HL-60 (cell line): ENCODE measurements at regions not wholly inside any gene's neighbourhood (a gene's known extent, or its start where the extent isn't known, plus 50 kb on each side); places are given as distances from the start of the nearest gene placed in this dataset.

Experiments
- DNase-seq, 2 experiments: peaks; one replicate each; pipeline ENCODE4 v3.0.0-alpha.2; 2010 to 2020; ENCODE audit warnings: low read depth in 1 of 2, low spot score in 1 of 2
- H3K27ac ChIP-seq: fragments of 250-450 bp; sonication (Bioruptor Pico); replicated peaks from 2 replicates; pipeline ENCODE4 v1.5.1; 2020; ENCODE audit warnings: mild to moderate bottlenecking, moderate library complexity
- H3K27me3 ChIP-seq: fragments of 250-450 bp; sonication (Bioruptor Pico); 2 replicates; pipeline ENCODE4 v1.5.1; 2021; ENCODE audit warnings: mild to moderate bottlenecking, moderate library complexity; ENCODE audit not compliant: insufficient read depth, poor library complexity, severe bottlenecking
- H3K4me3 ChIP-seq: replicated peaks from 2 replicates; pipeline ENCODE4 v1.5.1; 2011; ENCODE audit warnings: mild to moderate bottlenecking, control low read depth, low read length; ENCODE audit not compliant: insufficient read depth
- GABPA ChIP-seq: IDR thresholded peaks from 2 replicates; pipeline ENCODE4 v1.6.1; 2012; ENCODE audit warnings: low read depth
- POLR2AphosphoS5 ChIP-seq: IDR thresholded peaks from 2 replicates; pipeline ENCODE4 v1.6.1; 2012; ENCODE audit warnings: low read depth
- SPI1 ChIP-seq: IDR thresholded peaks from 2 replicates; pipeline ENCODE4 v1.6.1; 2012; ENCODE audit warnings: low read depth, mild to moderate bottlenecking, borderline replicate concordance
- TF ChIP-seq, protein P1 (sequence below): IDR thresholded peaks from 2 replicates; pipeline ENCODE4 v1.6.1; 2012; ENCODE audit warnings: low read depth; ENCODE audit not compliant: insufficient replicate concordance
- TF ChIP-seq, protein P2 (sequence below): IDR thresholded peaks from one replicate; pipeline ENCODE4 v1.5.1; 2011; ENCODE audit warnings: low read length, control low read depth, inconsistent platforms; ENCODE audit not compliant: insufficient read depth

- Histone ChIP-seq H3K27me3 (no peaks in the 10 kb centered on the region), H3K27ac (no peak overlapping the region), H3K4me3 (no peak overlapping the region)
- TF ChIP-seq SPI1 (no peak), GABPA (no peak), POLR2AphosphoS5 (no peak)
- TF ChIP-seq, protein P1, sequence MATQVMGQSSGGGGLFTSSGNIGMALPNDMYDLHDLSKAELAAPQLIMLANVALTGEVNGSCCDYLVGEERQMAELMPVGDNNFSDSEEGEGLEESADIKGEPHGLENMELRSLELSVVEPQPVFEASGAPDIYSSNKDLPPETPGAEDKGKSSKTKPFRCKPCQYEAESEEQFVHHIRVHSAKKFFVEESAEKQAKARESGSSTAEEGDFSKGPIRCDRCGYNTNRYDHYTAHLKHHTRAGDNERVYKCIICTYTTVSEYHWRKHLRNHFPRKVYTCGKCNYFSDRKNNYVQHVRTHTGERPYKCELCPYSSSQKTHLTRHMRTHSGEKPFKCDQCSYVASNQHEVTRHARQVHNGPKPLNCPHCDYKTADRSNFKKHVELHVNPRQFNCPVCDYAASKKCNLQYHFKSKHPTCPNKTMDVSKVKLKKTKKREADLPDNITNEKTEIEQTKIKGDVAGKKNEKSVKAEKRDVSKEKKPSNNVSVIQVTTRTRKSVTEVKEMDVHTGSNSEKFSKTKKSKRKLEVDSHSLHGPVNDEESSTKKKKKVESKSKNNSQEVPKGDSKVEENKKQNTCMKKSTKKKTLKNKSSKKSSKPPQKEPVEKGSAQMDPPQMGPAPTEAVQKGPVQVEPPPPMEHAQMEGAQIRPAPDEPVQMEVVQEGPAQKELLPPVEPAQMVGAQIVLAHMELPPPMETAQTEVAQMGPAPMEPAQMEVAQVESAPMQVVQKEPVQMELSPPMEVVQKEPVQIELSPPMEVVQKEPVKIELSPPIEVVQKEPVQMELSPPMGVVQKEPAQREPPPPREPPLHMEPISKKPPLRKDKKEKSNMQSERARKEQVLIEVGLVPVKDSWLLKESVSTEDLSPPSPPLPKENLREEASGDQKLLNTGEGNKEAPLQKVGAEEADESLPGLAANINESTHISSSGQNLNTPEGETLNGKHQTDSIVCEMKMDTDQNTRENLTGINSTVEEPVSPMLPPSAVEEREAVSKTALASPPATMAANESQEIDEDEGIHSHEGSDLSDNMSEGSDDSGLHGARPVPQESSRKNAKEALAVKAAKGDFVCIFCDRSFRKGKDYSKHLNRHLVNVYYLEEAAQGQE = no peak
- TF ChIP-seq, protein P2, sequence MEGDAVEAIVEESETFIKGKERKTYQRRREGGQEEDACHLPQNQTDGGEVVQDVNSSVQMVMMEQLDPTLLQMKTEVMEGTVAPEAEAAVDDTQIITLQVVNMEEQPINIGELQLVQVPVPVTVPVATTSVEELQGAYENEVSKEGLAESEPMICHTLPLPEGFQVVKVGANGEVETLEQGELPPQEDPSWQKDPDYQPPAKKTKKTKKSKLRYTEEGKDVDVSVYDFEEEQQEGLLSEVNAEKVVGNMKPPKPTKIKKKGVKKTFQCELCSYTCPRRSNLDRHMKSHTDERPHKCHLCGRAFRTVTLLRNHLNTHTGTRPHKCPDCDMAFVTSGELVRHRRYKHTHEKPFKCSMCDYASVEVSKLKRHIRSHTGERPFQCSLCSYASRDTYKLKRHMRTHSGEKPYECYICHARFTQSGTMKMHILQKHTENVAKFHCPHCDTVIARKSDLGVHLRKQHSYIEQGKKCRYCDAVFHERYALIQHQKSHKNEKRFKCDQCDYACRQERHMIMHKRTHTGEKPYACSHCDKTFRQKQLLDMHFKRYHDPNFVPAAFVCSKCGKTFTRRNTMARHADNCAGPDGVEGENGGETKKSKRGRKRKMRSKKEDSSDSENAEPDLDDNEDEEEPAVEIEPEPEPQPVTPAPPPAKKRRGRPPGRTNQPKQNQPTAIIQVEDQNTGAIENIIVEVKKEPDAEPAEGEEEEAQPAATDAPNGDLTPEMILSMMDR = no peak
- no peak for DNase-seq
These were observed 601.7 kb upstream of the VSTM2A start for GRCh38 chr7:53940483-53940882.

DNA sequence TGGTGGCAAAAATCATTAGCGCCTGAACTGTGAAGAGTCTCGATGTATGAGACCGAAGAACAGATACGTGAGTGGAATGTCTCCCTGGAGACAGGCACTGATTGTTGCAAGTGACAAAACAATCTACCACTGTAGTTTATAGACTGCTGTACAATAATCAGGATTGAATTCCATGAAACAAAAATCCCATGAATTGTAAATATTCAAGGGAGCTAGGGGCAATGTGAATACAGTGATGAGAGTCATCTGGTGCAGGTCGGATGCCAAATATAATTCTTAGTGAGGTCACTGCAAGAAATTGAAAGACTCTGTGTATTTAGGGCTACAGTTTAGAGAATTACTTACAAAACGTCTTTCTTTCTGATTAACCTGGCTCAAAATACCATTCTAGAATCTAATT, 594.4 kb upstream of the VSTM2A start:
- TF ChIP-seq, protein P1 = no peak
- no peak for TF ChIP-seq GABPA
- TF ChIP-seq, protein P2 = no peak
- no peak for TF ChIP-seq POLR2AphosphoS5
- no peak for TF ChIP-seq SPI1
- H3K27me3 ChIP-seq = no peaks in the 10 kb centered on the region
- H3K27ac ChIP-seq = no peak overlapping the region
- DNase-seq = no peak
- H3K4me3 ChIP-seq = no peak overlapping the region

DNA sequence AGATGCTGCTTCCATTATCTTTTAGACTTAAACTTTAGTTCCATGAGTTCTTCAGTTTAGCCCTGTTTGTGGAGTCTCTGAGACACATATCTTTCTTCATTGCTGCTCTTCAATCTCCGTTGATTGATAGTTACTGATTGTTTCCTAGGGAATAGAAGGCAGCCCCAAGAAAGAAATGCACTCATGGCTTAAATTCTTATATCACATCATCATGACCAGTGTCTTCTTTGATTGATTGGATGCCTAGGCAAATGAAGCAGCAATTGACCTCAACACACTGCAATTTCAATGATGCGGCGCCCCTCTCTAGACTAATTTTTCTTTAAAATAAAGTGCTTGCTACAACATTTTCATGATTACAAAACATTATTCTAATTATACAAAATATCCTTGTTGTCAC, 576.5 kb upstream of the VSTM2A start:
- Histone ChIP-seq H3K27ac (no peak overlapping the region), H3K27me3 (no peaks in the 10 kb centered on the region), H3K4me3 (no peak overlapping the region)
- TF ChIP-seq SPI1 (no peak), POLR2AphosphoS5 (no peak), GABPA (no peak)
- TF ChIP-seq, protein P1 = no peak
- TF ChIP-seq, protein P2 = no peak
- DNase-seq = no peak
